ENCODE measurements at regions not wholly inside any gene's neighbourhood (a gene's known extent, or its start where the extent isn't known, plus 50 kb on each side); places are given as distances from the start of the nearest gene placed in this dataset.

GRCh38 chr6:103140308-103141027, 1719.3 kb downstream of the HACE1 start:
- Histone ChIP-seq H2AFZ (ENCODE audit: low read length) (no peak overlapping the region), H3K4me3 (ENCODE audit: low read depth, low read length, poor library complexity, severe bottlenecking) (no peak overlapping the region), H3F3A (ENCODE audit: insufficient read depth, low read length) (no peaks in the 10 kb centered on the region), H3K9me2 (ENCODE audit: low read depth, low read length) (no peaks in the 10 kb centered on the region), H3K79me2 (ENCODE audit: insufficient read depth, low read length) (no peaks in the 10 kb centered on the region), H3K9ac (ENCODE audit: low read length) (no peak overlapping the region), H3K27me3 (ENCODE audit: insufficient read depth, low read length) (no peaks in the 10 kb centered on the region), H3K9me3 (ENCODE audit: low read length) (no peaks in the 10 kb centered on the region), H3K4me1 (ENCODE audit: insufficient read depth, low read length, severe bottlenecking) (no peaks in the 10 kb centered on the region), H3K4me2 (ENCODE audit: low read length) (no peak overlapping the region), H4K20me1 (ENCODE audit: insufficient read depth, low read length) (no peaks in the 10 kb centered on the region), H3K27ac (ENCODE audit: low read depth, low read length, poor library complexity, severe bottlenecking) (no peak overlapping the region), H3K36me3 (ENCODE audit: insufficient read depth, low read length) (no peaks in the 10 kb centered on the region)
- TF ChIP-seq CTCF (IDR thresholded peaks at IDR 0.05; ENCODE audit: low read length) = no peak
- TF ChIP-seq EZH2 (IDR thresholded peaks at IDR 0.05; ENCODE audit: borderline replicate concordance, low read length) = no peak

- H3K36me3 ChIP-seq (ENCODE audit: insufficient read depth, low read length) = no peaks in the 10 kb centered on the region
- TF ChIP-seq EZH2 (IDR thresholded peaks at IDR 0.05; ENCODE audit: borderline replicate concordance, low read length) (no peak), CTCF (IDR thresholded peaks at IDR 0.05; ENCODE audit: low read length) (no peak)
- no peaks in the 10 kb centered on the region for H3K9me3 ChIP-seq (ENCODE audit: low read length)
- H3K4me3 ChIP-seq (ENCODE audit: low read depth, low read length, poor library complexity, severe bottlenecking) = no peak overlapping the region
- no peak overlapping the region for H3K27ac ChIP-seq (ENCODE audit: low read depth, low read length, poor library complexity, severe bottlenecking)
- H3K4me2 ChIP-seq (ENCODE audit: low read length) = no peak overlapping the region
- no peaks in the 10 kb centered on the region for H3K27me3 ChIP-seq (ENCODE audit: insufficient read depth, low read length)
- H3F3A ChIP-seq (ENCODE audit: insufficient read depth, low read length) = no peaks in the 10 kb centered on the region
- H3K79me2 ChIP-seq (ENCODE audit: insufficient read depth, low read length) = no peaks in the 10 kb centered on the region
- no peak overlapping the region for H2AFZ ChIP-seq (ENCODE audit: low read length)
- H3K4me1 ChIP-seq (ENCODE audit: insufficient read depth, low read length, severe bottlenecking) = no peaks in the 10 kb centered on the region
- no peaks in the 10 kb centered on the region for H3K9me2 ChIP-seq (ENCODE audit: low read depth, low read length)
- no peak overlapping the region for H3K9ac ChIP-seq (ENCODE audit: low read length)
- no peaks in the 10 kb centered on the region for H4K20me1 ChIP-seq (ENCODE audit: insufficient read depth, low read length)
Measured at GRCh38 chr6:103139377-103139776, 1720.3 kb downstream of the HACE1 start.

- Histone ChIP-seq H4K20me1 (ENCODE audit: insufficient read depth, low read length) (no peaks in the 10 kb centered on the region), H3K27ac (ENCODE audit: low read depth, low read length, poor library complexity, severe bottlenecking) (no peak overlapping the region), H2AFZ (ENCODE audit: low read length) (no peak overlapping the region), H3K4me1 (ENCODE audit: insufficient read depth, low read length, severe bottlenecking) (peaks cover 14% of the 10 kb centered on the region), H3F3A (ENCODE audit: insufficient read depth, low read length) (no peaks in the 10 kb centered on the region), H3K27me3 (ENCODE audit: insufficient read depth, low read length) (no peaks in the 10 kb centered on the region), H3K9ac (ENCODE audit: low read length) (no peak overlapping the region), H3K79me2 (ENCODE audit: insufficient read depth, low read length) (no peaks in the 10 kb centered on the region), H3K4me2 (ENCODE audit: low read length) (no peak overlapping the region), H3K9me3 (ENCODE audit: low read length) (no peaks in the 10 kb centered on the region), H3K9me2 (ENCODE audit: low read depth, low read length) (no peaks in the 10 kb centered on the region), H3K4me3 (ENCODE audit: low read depth, low read length, poor library complexity, severe bottlenecking) (no peak overlapping the region), H3K36me3 (ENCODE audit: insufficient read depth, low read length) (no peaks in the 10 kb centered on the region)
- TF ChIP-seq CTCF (IDR thresholded peaks at IDR 0.05; ENCODE audit: low read length) = no peak
- no peak for TF ChIP-seq EZH2 (IDR thresholded peaks at IDR 0.05; ENCODE audit: borderline replicate concordance, low read length)
Measured at GRCh38 chr6:103124471-103124870, 1731.0 kb downstream of the GRIK2 start.

All from OCI-LY1 (cell line).